Muscle of back (tissue), 3 donors: ENCODE measurements at regions not wholly inside any gene's neighbourhood (a gene's known extent, or its start where the extent isn't known, plus 50 kb on each side); places are given as distances from the start of the nearest gene placed in this dataset.

Source experiments
- DNase-seq, 3 donors: peaks; one replicate each; pipeline versions ENCODE4 v3.0.0 to v3.0.0-alpha.2; 2013

- DNase-seq = peak in 1 of 3 donors; percentile 18
Measured at GRCh38 chr7:41367967-41368882, 334.7 kb downstream of the INHBA start.

- DNase-seq = no peak
Measured at GRCh38 chr7:41351091-41351490, 351.8 kb downstream of the INHBA start.

- no peak for DNase-seq
Measured at GRCh38 chr7:41346878-41347277, 356.0 kb downstream of the INHBA start.

- no peak for DNase-seq
Measured at GRCh38 chr7:41339913-41340676, 362.8 kb downstream of the INHBA start.

- peak in 1 of 3 donors; percentile 6 for DNase-seq
Measured at GRCh38 chr7:41336981-41337380, 365.9 kb downstream of the INHBA start.

- DNase-seq = no peak
Measured at GRCh38 chr7:41336455-41336952, 366.4 kb downstream of the INHBA start.

- no peak for DNase-seq
Measured at GRCh38 chr7:41334071-41334862, 368.6 kb downstream of the INHBA start.

GRCh38 chr7:41333511-41333910 is 369.4 kb downstream of the INHBA start:
- DNase-seq = peak in 1 of 3 donors; percentile 93

- no peak for DNase-seq
Measured at GRCh38 chr7:41331194-41331593, 371.7 kb downstream of the INHBA start.

GRCh38 chr7:41328544-41328943 is 374.3 kb downstream of the INHBA start:
- peak in 1 of 3 donors; percentile 24 for DNase-seq

- peak in 1 of 3 donors; percentile 11 for DNase-seq
Measured at GRCh38 chr7:41328131-41328530, 374.8 kb downstream of the INHBA start.

GRCh38 chr7:41326616-41327015 is 376.3 kb downstream of the INHBA start:
- DNase-seq = no peak

- no peak for DNase-seq
Measured at GRCh38 chr7:41323806-41324205, 379.1 kb downstream of the INHBA start.

- no peak for DNase-seq
Measured at GRCh38 chr7:41319581-41319980, 383.3 kb downstream of the INHBA start.

- no peak for DNase-seq
Measured at GRCh38 chr7:41316410-41316809, 386.5 kb downstream of the INHBA start.

GRCh38 chr7:41315764-41316163 is 387.1 kb downstream of the INHBA start:
- no peak for DNase-seq

- DNase-seq = no peak
Measured at GRCh38 chr7:41313171-41313570, 389.7 kb downstream of the INHBA start.

GRCh38 chr7:41312235-41312634 is 390.7 kb downstream of the INHBA start:
- DNase-seq = no peak

- DNase-seq = no peak
Measured at GRCh38 chr7:41311301-41311700, 391.6 kb downstream of the INHBA start.

GRCh38 chr7:41306486-41306885 is 396.4 kb downstream of the INHBA start:
- DNase-seq = peak in 1 of 3 donors; percentile 9

- DNase-seq = no peak
Measured at GRCh38 chr7:41305001-41305400, 397.9 kb downstream of the INHBA start.

GRCh38 chr7:41303709-41304108 is 399.2 kb downstream of the INHBA start:
- no peak for DNase-seq
